Epidermal melanocyte (primary cell): ENCODE measurements at regions not wholly inside any gene's neighbourhood (a gene's known extent, or its start where the extent isn't known, plus 50 kb on each side); places are given as distances from the start of the nearest gene placed in this dataset.

Experiments
- DNase-seq: peaks from one replicate; pipeline ENCODE4 v3.0.0; 2011; ENCODE audit warnings: low spot score; ENCODE audit not compliant: insufficient read length

- no peak for DNase-seq
These were observed 99.2 kb downstream of the C12orf50 start for GRCh38 chr12:87930033-87930432.

GRCh38 chr12:87929346-87929745 is 99.9 kb downstream of the C12orf50 start:
- DNase-seq, result no peak

- no peak for DNase-seq
These were observed 101.2 kb downstream of the C12orf50 start for GRCh38 chr12:87928031-87928430.

GRCh38 chr12:87925021-87925420 is 104.2 kb downstream of the C12orf50 start:
- DNase-seq, result no peak

- no peak for DNase-seq
These were observed 105.1 kb downstream of the C12orf50 start for GRCh38 chr12:87924149-87924548.

- no peak for DNase-seq
These were observed 105.8 kb downstream of the C12orf50 start for GRCh38 chr12:87923361-87923760.

- DNase-seq, result no peak
These were observed 106.5 kb downstream of the C12orf50 start for GRCh38 chr12:87922736-87923135.

GRCh38 chr12:87921621-87922020 is 107.6 kb downstream of the C12orf50 start:
- DNase-seq, result no peak

- DNase-seq, result no peak
These were observed 109.1 kb downstream of the C12orf50 start for GRCh38 chr12:87920139-87920538.

GRCh38 chr12:87901457-87901856 is 127.7 kb downstream of the C12orf50 start:
- DNase-seq, result no peak

GRCh38 chr12:87897662-87898061 is 131.5 kb downstream of the C12orf50 start:
- no peak for DNase-seq

GRCh38 chr12:87883806-87884205 is 145.4 kb downstream of the C12orf50 start:
- no peak for DNase-seq

- DNase-seq, result no peak
These were observed 150.1 kb downstream of the C12orf50 start for GRCh38 chr12:87879141-87879540.

- no peak for DNase-seq
These were observed 158.4 kb downstream of the C12orf50 start for GRCh38 chr12:87870493-87871460.

GRCh38 chr12:87870061-87870460 is 159.1 kb downstream of the C12orf50 start:
- DNase-seq, result no peak

GRCh38 chr12:87866578-87867292 is 162.5 kb downstream of the C12orf50 start:
- no peak for DNase-seq

GRCh38 chr12:87861791-87862190 is 167.4 kb downstream of the C12orf50 start:
- no peak for DNase-seq

- DNase-seq, result no peak
These were observed 175.7 kb downstream of the C12orf50 start for GRCh38 chr12:87853448-87854003.

- DNase-seq, result no peak
These were observed 180.1 kb downstream of the C12orf50 start for GRCh38 chr12:87849074-87849473.

- no peak for DNase-seq
These were observed 180.8 kb downstream of the C12orf50 start for GRCh38 chr12:87848248-87848868.

- DNase-seq, result no peak
These were observed 182.1 kb downstream of the C12orf50 start for GRCh38 chr12:87847147-87847546.

- no peak for DNase-seq
These were observed 183.2 kb downstream of the C12orf50 start for GRCh38 chr12:87846045-87846444.
